ENCODE measurements at regions not wholly inside any gene's neighbourhood (a gene's known extent, or its start where the extent isn't known, plus 50 kb on each side); places are given as distances from the start of the nearest gene placed in this dataset.

DNA sequence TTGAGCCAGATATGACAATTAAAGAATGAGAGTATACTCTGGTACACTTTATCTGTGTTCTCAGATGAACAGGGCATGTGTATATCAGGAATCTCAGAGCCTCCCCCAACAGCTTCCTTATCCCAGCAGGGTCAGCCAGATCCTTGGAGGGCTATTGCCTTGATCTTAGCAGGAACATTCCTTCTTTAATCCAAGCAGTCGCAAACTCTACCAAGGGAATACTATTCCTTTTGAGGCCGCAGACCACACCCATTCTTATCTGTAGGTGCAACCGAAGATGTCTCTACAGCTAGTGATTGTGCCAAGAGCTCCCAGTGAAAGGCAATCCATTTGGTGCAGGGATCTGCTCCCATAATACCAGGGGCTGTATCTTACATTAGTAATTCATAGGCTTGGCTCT lies 118.3 kb upstream of the DOK6 start:
- H3K27me3 Mint-ChIP-seq, result peaks cover 1% of the 10 kb centered on the region
- intact Hi-C loops (cut with micrococcal nuclease), result no loop called here
- no peak for ATAC-seq
- no peak overlapping the region for H3K4me3 Mint-ChIP-seq
- no peak for DNase-seq
- no peaks in the 10 kb centered on the region for H3K9me3 Mint-ChIP-seq
- H3K27ac Mint-ChIP-seq, result no peak overlapping the region
- ChIA-PET CTCF (no interaction called here), POLR2A (no interaction called here)
- no peaks in the 10 kb centered on the region for H3K36me3 Mint-ChIP-seq (ENCODE audit: low read depth)
- H3K4me1 Mint-ChIP-seq (ENCODE audit: low read depth), result no peaks in the 10 kb centered on the region
- TF ChIP-seq, protein P1, sequence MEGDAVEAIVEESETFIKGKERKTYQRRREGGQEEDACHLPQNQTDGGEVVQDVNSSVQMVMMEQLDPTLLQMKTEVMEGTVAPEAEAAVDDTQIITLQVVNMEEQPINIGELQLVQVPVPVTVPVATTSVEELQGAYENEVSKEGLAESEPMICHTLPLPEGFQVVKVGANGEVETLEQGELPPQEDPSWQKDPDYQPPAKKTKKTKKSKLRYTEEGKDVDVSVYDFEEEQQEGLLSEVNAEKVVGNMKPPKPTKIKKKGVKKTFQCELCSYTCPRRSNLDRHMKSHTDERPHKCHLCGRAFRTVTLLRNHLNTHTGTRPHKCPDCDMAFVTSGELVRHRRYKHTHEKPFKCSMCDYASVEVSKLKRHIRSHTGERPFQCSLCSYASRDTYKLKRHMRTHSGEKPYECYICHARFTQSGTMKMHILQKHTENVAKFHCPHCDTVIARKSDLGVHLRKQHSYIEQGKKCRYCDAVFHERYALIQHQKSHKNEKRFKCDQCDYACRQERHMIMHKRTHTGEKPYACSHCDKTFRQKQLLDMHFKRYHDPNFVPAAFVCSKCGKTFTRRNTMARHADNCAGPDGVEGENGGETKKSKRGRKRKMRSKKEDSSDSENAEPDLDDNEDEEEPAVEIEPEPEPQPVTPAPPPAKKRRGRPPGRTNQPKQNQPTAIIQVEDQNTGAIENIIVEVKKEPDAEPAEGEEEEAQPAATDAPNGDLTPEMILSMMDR (IDR thresholded peaks at IDR 0.05), result no peak

- ATAC-seq, result no peak
- TF ChIP-seq, protein P1 (IDR thresholded peaks at IDR 0.05), result no peak
- no peaks in the 10 kb centered on the region for H3K27me3 Mint-ChIP-seq
- H3K4me3 Mint-ChIP-seq, result no peak overlapping the region
- CTCF ChIA-PET, result no interaction called here
- no peak overlapping the region for H3K27ac Mint-ChIP-seq
- DNase-seq, result no peak
- POLR2A ChIA-PET, result no interaction called here
- H3K9me3 Mint-ChIP-seq, result no peaks in the 10 kb centered on the region
- no peaks in the 10 kb centered on the region for H3K4me1 Mint-ChIP-seq (ENCODE audit: low read depth)
- no peaks in the 10 kb centered on the region for H3K36me3 Mint-ChIP-seq (ENCODE audit: low read depth)
- intact Hi-C loops (cut with micrococcal nuclease), result no loop called here
These were observed 109.6 kb upstream of the DOK6 start for GRCh38 chr18:69291044-69291443.

GRCh38 chr18:69291755-69292154 lies 108.9 kb upstream of the DOK6 start:
- Mint-ChIP-seq H3K9me3 (no peaks in the 10 kb centered on the region), H3K27me3 (no peaks in the 10 kb centered on the region), H3K27ac (no peak overlapping the region), H3K4me1 (ENCODE audit: low read depth) (no peaks in the 10 kb centered on the region), H3K36me3 (ENCODE audit: low read depth) (no peaks in the 10 kb centered on the region), H3K4me3 (no peak overlapping the region)
- CTCF ChIA-PET, result no interaction called here
- POLR2A ChIA-PET, result no interaction called here
- ATAC-seq, result no peak
- TF ChIP-seq, protein P1 (IDR thresholded peaks at IDR 0.05), result no peak
- DNase-seq, result no peak
- intact Hi-C loops (cut with micrococcal nuclease), result no loop called here

- ATAC-seq, result no peak
- intact Hi-C loops (cut with micrococcal nuclease), result no loop called here
- no peak overlapping the region for H3K27ac Mint-ChIP-seq
- H3K4me1 Mint-ChIP-seq (ENCODE audit: low read depth), result no peaks in the 10 kb centered on the region
- ChIA-PET POLR2A (no interaction called here), CTCF (no interaction called here)
- H3K9me3 Mint-ChIP-seq, result no peaks in the 10 kb centered on the region
- H3K27me3 Mint-ChIP-seq, result no peaks in the 10 kb centered on the region
- TF ChIP-seq, protein P1 (IDR thresholded peaks at IDR 0.05), result no peak
- no peak for DNase-seq
- no peaks in the 10 kb centered on the region for H3K36me3 Mint-ChIP-seq (ENCODE audit: low read depth)
- no peak overlapping the region for H3K4me3 Mint-ChIP-seq
These were observed 100.5 kb upstream of the DOK6 start for GRCh38 chr18:69300185-69300584.

DNA sequence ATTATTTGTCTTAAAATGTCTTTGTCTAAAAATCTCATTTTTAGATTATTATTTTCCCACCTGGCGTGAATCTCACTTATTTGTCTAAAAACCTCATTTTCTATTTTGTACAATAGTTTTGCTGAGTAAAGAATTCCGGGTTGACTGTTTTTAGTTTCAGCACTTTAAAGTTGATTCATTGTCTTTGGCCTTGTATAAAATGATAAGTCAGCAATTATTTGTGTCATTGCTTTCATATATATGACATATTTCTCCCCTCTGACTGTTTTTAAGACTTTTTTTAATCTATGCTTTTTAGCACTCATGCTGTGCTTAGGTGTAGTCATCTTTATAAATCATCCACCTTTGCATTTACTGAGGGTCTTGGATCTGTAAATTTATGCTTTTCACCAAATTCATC lies 92.1 kb upstream of the DOK6 start:
- H3K27ac Mint-ChIP-seq, result no peak overlapping the region
- no peak for DNase-seq
- H3K36me3 Mint-ChIP-seq (ENCODE audit: low read depth), result no peaks in the 10 kb centered on the region
- TF ChIP-seq, protein P1 (IDR thresholded peaks at IDR 0.05), result no peak
- H3K4me1 Mint-ChIP-seq (ENCODE audit: low read depth), result no peaks in the 10 kb centered on the region
- no peak for ATAC-seq
- ChIA-PET POLR2A (no interaction called here), CTCF (no interaction called here)
- no peaks in the 10 kb centered on the region for H3K27me3 Mint-ChIP-seq
- H3K9me3 Mint-ChIP-seq, result peaks cover 3% of the 10 kb centered on the region
- H3K4me3 Mint-ChIP-seq, result no peak overlapping the region
- intact Hi-C loops (cut with micrococcal nuclease), result no loop called here

Data from activated CD8-positive, alpha-beta T cell treated with anti-CD3 and anti-CD28 coated beads for 36 hours (primary cell).